ENCODE measurements at regions not wholly inside any gene's neighbourhood (a gene's known extent, or its start where the extent isn't known, plus 50 kb on each side); places are given as distances from the start of the nearest gene placed in this dataset.
"Not testable (repeated sequence)": the region's sequence is repeated elsewhere in the genome, so short reads cannot be mapped to it uniquely, and the experiment has no call there.

GRCh38 chr12:75644472-75645072, 133.2 kb upstream of the KRR1 start:
- Histone ChIP-seq H3K9me3 (no peaks in the 10 kb centered on the region), H3K27me3 (replicated peaks in 1 of 7) (no peaks in the 10 kb centered on the region), H3K36me3 (no peaks in the 10 kb centered on the region), H3K27ac (no peak overlapping the region), H3K4me3 (no peak overlapping the region), H3K4me1 (peaks cover 0 to 8% (median 0%) of the 10 kb centered on the region in 6 donors)
- intact Hi-C loops (cut with DNase I; ENCODE audit: low total_unique reads) = no loop called here
- 65 to 78% (median 67%) methylated on average over 3 of the region's 3 CpGs for WGBS, 5 donors
- TF ChIP-seq POLR2AphosphoS5 (IDR thresholded peaks at IDR 0.05) (no peak), CTCF (IDR thresholded peaks at IDR 0.05 in 8 of 11, conservative IDR thresholded peaks at IDR 0.05 in 3 of 11) (no peak), POLR2A (IDR thresholded peaks at IDR 0.05) (no peak)
- no peak for DNase-seq

- H3K27ac ChIP-seq; H3K36me3 ChIP-seq; intact Hi-C loops (cut with DNase I; ENCODE audit: low total_unique reads); DNase-seq; H3K4me3 ChIP-seq; H3K27me3 ChIP-seq (replicated peaks in 1 of 7); H3K4me1 ChIP-seq; H3K9me3 ChIP-seq: not testable (repeated sequence)
- WGBS, 5 donors = 88 to 96% (median 91%) methylated on average over 5 of the region's 5 CpGs
Measured at GRCh38 chr12:75643119-75643518, 131.7 kb upstream of the KRR1 start.

GRCh38 chr12:75642226-75642625, 130.8 kb upstream of the KRR1 start:
- Histone ChIP-seq H3K9me3 (no peaks in the 10 kb centered on the region), H3K4me3 (no peak overlapping the region), H3K27me3 (replicated peaks in 1 of 7) (no peaks in the 10 kb centered on the region), H3K4me1 (peaks cover 0 to 8% (median 0%) of the 10 kb centered on the region in 6 donors), H3K36me3 (no peaks in the 10 kb centered on the region), H3K27ac (no peak overlapping the region)
- DNase-seq = no peak
- intact Hi-C loops (cut with DNase I; ENCODE audit: low total_unique reads) = no loop called here
- 46 to 75% (median 51%) methylated on average over 1 of the region's 1 CpG for WGBS, 5 donors
- no peak for TF ChIP-seq POLR2A (IDR thresholded peaks at IDR 0.05)
- TF ChIP-seq CTCF (IDR thresholded peaks at IDR 0.05 in 8 of 11, conservative IDR thresholded peaks at IDR 0.05 in 3 of 11) = no peak
- no peak for TF ChIP-seq POLR2AphosphoS5 (IDR thresholded peaks at IDR 0.05)

GRCh38 chr12:75641031-75641780, 129.8 kb upstream of the KRR1 start:
- Histone ChIP-seq H3K27ac (no peak overlapping the region), H3K36me3 (no peaks in the 10 kb centered on the region), H3K4me1 (peaks cover 0 to 8% (median 0%) of the 10 kb centered on the region in 6 donors), H3K9me3 (no peaks in the 10 kb centered on the region), H3K4me3 (no peak overlapping the region), H3K27me3 (replicated peaks in 1 of 7) (no peaks in the 10 kb centered on the region)
- TF ChIP-seq CTCF (IDR thresholded peaks at IDR 0.05 in 8 of 11, conservative IDR thresholded peaks at IDR 0.05 in 3 of 11) (no peak), POLR2AphosphoS5 (IDR thresholded peaks at IDR 0.05) (no peak)
- 53 to 69% (median 64%) methylated on average over 4 of the region's 4 CpGs for WGBS, 5 donors
- intact Hi-C loops (cut with DNase I; ENCODE audit: low total_unique reads) = no loop called here
- DNase-seq = no peak

Data from spleen (tissue), 11 donors.